ENCODE measurements at regions not wholly inside any gene's neighbourhood (a gene's known extent, or its start where the extent isn't known, plus 50 kb on each side); places are given as distances from the start of the nearest gene placed in this dataset.

DNA sequence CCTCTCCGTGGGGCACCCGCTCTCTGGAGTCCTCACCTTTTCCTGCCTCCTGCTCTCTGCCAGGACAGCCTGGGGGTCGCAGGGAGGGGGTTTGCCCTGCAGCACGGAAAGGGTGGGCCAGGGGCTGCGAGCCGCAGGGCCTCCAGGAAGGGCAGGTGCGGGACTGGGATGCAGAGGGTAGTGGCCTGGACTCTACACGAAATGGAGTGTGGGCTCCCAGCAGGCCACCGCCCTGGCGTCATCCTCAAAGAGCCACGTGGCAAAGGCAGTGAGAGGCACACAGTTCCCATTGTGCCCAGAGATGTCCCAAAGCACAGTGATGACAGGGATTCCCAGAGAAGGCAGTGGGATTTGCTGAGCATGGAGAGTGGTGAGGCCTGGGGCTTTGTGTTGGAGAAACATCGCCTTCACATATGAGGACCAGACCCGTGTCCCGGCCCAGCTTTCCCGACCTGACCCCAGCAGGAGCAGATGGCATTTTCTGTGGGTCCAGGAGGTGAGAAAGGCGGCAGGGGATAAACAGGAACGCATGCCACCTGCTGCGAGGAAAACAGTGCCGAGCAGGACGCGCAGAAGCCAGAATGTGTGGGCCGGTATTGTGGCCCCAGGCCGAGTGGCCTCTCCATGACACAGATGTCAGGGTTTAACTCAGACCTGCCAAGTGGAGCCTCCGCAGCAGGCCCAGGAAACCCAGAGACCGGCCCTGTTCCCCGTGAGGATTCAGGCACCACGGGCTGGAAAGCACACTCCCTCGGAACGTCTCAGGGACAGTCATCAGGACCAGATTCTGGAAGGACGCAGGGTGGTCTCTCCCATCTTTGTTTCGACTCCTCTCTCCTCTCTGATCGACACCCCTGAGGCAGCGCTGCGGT, 855.5 kb upstream of the SALL3 start:
- TF ChIP-seq SIN3A (IDR thresholded peaks at IDR 0.05; ENCODE audit: borderline replicate concordance, insufficient read depth, low read length) (no peak), POLR2AphosphoS5 (IDR thresholded peaks at IDR 0.05; ENCODE audit: low read depth, low read length) (no peak), TAF1 (IDR thresholded peaks at IDR 0.05; ENCODE audit: borderline replicate concordance, insufficient read depth, low read length) (no peak)
- TF ChIP-seq, protein P1, sequence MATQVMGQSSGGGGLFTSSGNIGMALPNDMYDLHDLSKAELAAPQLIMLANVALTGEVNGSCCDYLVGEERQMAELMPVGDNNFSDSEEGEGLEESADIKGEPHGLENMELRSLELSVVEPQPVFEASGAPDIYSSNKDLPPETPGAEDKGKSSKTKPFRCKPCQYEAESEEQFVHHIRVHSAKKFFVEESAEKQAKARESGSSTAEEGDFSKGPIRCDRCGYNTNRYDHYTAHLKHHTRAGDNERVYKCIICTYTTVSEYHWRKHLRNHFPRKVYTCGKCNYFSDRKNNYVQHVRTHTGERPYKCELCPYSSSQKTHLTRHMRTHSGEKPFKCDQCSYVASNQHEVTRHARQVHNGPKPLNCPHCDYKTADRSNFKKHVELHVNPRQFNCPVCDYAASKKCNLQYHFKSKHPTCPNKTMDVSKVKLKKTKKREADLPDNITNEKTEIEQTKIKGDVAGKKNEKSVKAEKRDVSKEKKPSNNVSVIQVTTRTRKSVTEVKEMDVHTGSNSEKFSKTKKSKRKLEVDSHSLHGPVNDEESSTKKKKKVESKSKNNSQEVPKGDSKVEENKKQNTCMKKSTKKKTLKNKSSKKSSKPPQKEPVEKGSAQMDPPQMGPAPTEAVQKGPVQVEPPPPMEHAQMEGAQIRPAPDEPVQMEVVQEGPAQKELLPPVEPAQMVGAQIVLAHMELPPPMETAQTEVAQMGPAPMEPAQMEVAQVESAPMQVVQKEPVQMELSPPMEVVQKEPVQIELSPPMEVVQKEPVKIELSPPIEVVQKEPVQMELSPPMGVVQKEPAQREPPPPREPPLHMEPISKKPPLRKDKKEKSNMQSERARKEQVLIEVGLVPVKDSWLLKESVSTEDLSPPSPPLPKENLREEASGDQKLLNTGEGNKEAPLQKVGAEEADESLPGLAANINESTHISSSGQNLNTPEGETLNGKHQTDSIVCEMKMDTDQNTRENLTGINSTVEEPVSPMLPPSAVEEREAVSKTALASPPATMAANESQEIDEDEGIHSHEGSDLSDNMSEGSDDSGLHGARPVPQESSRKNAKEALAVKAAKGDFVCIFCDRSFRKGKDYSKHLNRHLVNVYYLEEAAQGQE (IDR thresholded peaks at IDR 0.05; ENCODE audit: insufficient read depth in 1 of 2, low read depth in 2 of 2, low read length in 2 of 2) = no peak
